SJSA1 (cell line): ENCODE measurements at regions not wholly inside any gene's neighbourhood (a gene's known extent, or its start where the extent isn't known, plus 50 kb on each side); places are given as distances from the start of the nearest gene placed in this dataset.

Experiments used
- DNase-seq, 2 experiments: peaks; one replicate each; pipeline ENCODE4 v3.0.0-alpha.2; 2015 to 2020; ENCODE audit warnings: low spot score in 2 of 2, low read depth in 1 of 2
- H3K27ac ChIP-seq: fragments of 250-450 bp; sonication (Bioruptor Pico); 2 replicates; pipeline ENCODE4 v1.5.1; 2020; ENCODE audit warnings: mild to moderate bottlenecking, moderate library complexity
- H3K27me3 ChIP-seq: fragments of 250-450 bp; sonication (Bioruptor Pico); replicated peaks from 2 replicates; pipeline ENCODE4 v1.5.1; 2020; ENCODE audit warnings: mild to moderate bottlenecking, moderate library complexity
- H3K36me3 ChIP-seq: fragments of 250-450 bp; sonication (Bioruptor Pico); 2 replicates; pipeline ENCODE4 v1.5.1; 2020; ENCODE audit warnings: mild to moderate bottlenecking
- H3K4me1 ChIP-seq: fragments of 250-450 bp; sonication (Bioruptor Pico); replicated peaks from 2 replicates; pipeline ENCODE4 v1.6.1; 2021; ENCODE audit warnings: mild to moderate bottlenecking
- H3K4me3 ChIP-seq: fragments of 250-450 bp; sonication (Bioruptor Pico); 2 replicates; pipeline ENCODE4 v1.5.1; 2020; ENCODE audit warnings: mild to moderate bottlenecking
- H3K9me3 ChIP-seq: fragments of 250-450 bp; sonication (Bioruptor Pico); replicated peaks from 2 replicates; pipeline ENCODE4 v1.5.1; 2020; ENCODE audit warnings: mild to moderate bottlenecking

DNA sequence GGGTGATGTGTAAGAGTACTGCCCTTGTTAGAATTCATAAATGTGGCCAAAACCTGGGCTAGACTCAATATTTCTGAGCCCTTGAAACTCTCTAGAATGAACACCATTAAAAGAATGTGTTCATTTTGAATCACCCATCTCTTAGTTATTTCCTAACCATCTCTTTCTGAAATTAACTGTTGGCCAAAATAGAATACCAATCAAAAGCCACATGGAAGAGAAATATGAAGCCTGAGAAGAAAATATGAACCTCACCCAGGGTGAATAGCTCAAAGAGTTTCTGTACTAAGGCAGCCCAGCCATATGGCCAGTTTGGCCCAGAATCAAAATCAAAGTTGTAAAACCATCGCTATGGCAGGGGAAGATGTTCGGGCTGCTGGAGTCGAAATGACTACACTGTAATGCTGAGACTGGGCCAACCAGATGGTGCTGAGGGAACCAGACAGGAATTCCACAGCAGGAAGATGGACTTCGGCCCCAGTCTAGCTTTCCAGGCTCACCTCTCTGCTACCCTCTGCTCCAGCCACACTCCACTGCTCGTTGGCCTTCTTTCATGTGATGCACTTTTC lies 154.3 kb upstream of the ZFHX3 start:
- Histone ChIP-seq H3K27ac (no peak overlapping the region), H3K27me3 (no peaks in the 10 kb centered on the region), H3K9me3 (no peaks in the 10 kb centered on the region; the same call in 1 of the 2 replicates), H3K36me3 (no peaks in the 10 kb centered on the region), H3K4me1 (no peaks in the 10 kb centered on the region), H3K4me3 (no peak overlapping the region)
- DNase-seq: no peak

DNA sequence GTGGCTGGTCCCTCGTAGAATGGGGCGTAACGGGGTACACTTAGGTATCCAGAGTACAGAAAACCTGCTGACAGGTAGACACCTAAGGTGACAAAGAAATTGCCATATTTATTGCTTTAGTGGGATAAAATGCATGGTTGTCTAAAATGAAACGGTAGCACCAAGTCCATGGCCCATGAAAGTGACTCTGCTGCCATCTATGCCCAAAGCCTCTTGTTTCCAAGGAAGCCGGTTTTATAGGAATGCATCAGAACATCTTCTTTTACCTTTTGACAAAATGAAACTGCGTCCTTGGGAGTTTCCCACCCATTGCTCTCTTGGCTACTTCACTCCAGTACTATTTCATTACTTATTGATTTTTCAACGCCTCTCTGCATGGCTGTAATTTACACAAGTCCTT lies 151.3 kb upstream of the ZFHX3 start:
- no peaks in the 10 kb centered on the region for H3K27me3 ChIP-seq
- no peaks in the 10 kb centered on the region for H3K4me1 ChIP-seq
- no peak for DNase-seq
- H3K27ac ChIP-seq: no peak overlapping the region
- H3K36me3 ChIP-seq: no peaks in the 10 kb centered on the region
- no peak overlapping the region for H3K4me3 ChIP-seq
- no peaks in the 10 kb centered on the region; the same call in 1 of the 2 replicates for H3K9me3 ChIP-seq

DNA sequence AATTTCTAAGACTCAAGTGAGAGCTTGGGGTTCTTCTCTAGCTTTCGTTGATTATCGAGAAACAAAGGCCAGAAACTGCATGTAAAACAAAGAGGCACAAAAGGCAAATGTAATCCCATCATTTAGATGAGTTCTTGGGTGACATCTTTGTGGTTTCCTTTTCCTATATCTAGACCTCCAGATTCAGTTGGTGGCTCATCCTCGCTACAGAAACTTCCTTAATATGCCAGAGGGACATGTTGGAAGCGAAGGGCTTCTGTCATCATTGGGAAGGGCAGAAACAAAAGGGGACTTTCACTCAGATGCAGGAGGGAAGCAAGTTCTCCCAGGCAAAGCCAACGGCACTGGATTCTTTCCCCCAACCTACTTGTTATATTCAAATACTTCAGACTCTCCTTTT lies 150.6 kb upstream of the ZFHX3 start:
- Histone ChIP-seq H3K27me3 (no peaks in the 10 kb centered on the region), H3K4me3 (no peak overlapping the region), H3K4me1 (no peaks in the 10 kb centered on the region), H3K9me3 (no peaks in the 10 kb centered on the region; the same call in 1 of the 2 replicates), H3K27ac (no peak overlapping the region), H3K36me3 (no peaks in the 10 kb centered on the region)
- no peak for DNase-seq

DNA sequence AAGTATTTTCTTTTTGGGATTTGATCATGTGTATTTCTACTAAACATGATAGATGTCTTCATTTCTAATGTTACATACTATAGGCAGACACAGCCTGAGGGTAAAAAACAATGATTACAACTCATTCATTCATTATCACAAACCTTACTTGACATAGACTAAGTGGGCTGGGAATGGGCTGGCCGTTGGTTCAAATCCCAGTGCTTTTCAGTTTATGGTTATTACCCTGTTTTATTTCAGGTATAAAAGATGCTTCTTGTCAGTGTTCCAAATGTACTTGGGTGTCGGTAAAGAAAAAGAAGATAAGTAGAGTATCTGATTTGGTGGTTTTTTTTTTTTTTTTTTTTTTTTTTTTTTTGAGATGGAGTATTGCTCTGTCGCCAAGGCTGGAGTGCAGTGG lies 149.7 kb upstream of the ZFHX3 start:
- H3K36me3 ChIP-seq: no peaks in the 10 kb centered on the region
- no peak overlapping the region for H3K27ac ChIP-seq
- DNase-seq: no peak
- H3K4me3 ChIP-seq: no peak overlapping the region
- no peaks in the 10 kb centered on the region for H3K27me3 ChIP-seq
- no peaks in the 10 kb centered on the region; the same call in 1 of the 2 replicates for H3K9me3 ChIP-seq
- no peaks in the 10 kb centered on the region for H3K4me1 ChIP-seq

DNA sequence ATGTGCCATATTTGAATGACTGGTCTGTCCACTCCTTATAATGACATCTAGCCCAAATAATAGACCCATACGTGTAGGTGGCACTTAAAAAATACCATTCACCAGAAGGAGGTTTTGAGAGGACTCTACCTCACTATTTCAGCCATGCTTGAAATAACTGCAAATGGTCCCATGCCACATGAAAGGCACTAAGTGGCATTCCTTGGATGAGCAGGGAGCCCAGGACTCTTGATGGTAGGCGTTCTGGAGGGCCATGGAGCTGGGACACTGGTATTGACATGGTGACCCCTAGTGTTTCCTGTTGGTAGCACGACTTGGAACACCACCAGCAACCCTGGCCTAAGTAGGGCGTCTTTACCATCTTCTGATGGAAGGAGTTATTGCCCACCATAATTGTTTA lies 148.7 kb upstream of the ZFHX3 start:
- H3K4me1 ChIP-seq: no peaks in the 10 kb centered on the region
- H3K27me3 ChIP-seq: no peaks in the 10 kb centered on the region
- H3K9me3 ChIP-seq: no peaks in the 10 kb centered on the region; the same call in 1 of the 2 replicates
- H3K36me3 ChIP-seq: no peaks in the 10 kb centered on the region
- H3K27ac ChIP-seq: no peak overlapping the region
- no peak overlapping the region for H3K4me3 ChIP-seq
- DNase-seq: peak; percentile 42 to 66

DNA sequence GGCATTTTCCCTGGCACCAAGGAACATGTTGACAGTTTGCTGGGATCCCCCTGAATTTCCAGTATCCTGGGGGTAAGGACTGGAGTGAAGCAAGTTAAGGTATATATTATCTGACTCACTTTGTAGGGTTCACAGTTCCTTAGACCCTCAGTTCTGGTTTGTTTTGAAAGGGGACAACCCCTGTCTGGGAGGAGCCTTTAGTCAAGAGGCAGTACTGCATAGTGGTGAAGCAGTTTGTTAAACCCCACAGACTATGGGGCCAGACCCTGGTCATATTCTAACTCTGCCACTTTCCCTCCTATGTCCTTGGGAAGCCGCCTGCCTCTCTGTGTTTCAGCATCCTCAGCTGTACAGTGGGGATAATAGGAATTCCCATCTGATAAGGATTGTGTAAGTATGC lies 145.5 kb upstream of the ZFHX3 start:
- H3K9me3 ChIP-seq: no peaks in the 10 kb centered on the region
- H3K4me1 ChIP-seq: no peaks in the 10 kb centered on the region
- no peak overlapping the region for H3K4me3 ChIP-seq
- DNase-seq: no peak
- H3K36me3 ChIP-seq: no peaks in the 10 kb centered on the region
- no peaks in the 10 kb centered on the region for H3K27me3 ChIP-seq
- no peak overlapping the region for H3K27ac ChIP-seq

DNA sequence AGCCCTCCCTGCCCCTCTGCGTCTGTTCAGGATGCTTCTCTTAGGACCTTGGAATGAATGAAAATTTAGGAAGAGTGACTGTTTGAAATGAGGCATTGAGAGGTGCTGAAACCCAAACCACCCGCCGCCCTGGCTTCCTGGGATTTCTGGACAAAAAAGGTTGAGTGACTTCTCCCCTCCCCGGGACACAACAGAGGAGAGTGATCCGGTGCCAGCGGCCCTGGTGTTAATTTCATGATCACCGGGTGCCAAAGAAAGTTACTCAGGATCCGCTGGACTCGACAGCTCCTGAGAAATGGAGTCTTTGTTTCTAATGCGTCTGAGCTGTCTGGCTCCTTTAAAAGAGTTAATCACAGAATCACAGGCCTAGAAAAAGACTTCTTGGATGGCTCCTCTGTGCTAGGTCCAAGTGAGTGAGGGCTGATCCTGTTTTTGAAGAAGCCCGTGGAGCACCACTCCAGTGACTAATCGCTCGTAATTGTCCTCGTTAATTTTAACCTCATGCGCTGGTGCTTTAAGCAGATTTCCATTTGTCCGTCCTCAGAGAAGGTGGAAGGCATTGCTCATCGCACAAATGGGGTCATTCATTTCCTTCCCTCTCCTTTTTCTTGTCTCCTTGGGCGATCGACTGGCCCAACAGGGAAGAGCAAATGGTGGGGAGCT lies 144.4 kb upstream of the ZFHX3 start:
- Histone ChIP-seq H3K4me3 (no peak overlapping the region), H3K36me3 (no peaks in the 10 kb centered on the region), H3K27me3 (no peaks in the 10 kb centered on the region), H3K4me1 (no peaks in the 10 kb centered on the region), H3K9me3 (no peaks in the 10 kb centered on the region), H3K27ac (no peak overlapping the region)
- no peak for DNase-seq

DNA sequence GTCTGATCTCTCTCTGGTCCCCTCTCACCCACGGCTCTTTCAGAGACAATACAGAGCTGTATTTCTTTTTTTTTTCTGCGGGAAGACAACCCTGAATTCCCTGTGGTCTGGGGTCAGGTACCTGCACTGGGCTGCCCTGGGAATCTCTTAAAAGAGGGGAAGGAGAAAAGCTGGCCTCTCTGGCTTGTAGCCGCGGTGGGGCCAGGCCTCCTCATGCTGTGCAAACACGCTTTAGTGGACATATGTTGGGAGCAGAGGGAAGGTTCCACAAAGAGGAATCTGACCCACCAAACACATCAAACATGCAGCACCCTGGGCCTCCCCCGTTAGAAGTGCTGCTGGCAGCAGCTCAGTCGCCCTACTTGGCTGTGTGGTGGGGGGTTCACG lies 143.7 kb upstream of the ZFHX3 start:
- H3K27me3 ChIP-seq: no peaks in the 10 kb centered on the region
- H3K36me3 ChIP-seq: no peaks in the 10 kb centered on the region
- no peaks in the 10 kb centered on the region for H3K9me3 ChIP-seq
- DNase-seq: no peak
- no peaks in the 10 kb centered on the region for H3K4me1 ChIP-seq
- no peak overlapping the region for H3K4me3 ChIP-seq
- no peak overlapping the region for H3K27ac ChIP-seq

DNA sequence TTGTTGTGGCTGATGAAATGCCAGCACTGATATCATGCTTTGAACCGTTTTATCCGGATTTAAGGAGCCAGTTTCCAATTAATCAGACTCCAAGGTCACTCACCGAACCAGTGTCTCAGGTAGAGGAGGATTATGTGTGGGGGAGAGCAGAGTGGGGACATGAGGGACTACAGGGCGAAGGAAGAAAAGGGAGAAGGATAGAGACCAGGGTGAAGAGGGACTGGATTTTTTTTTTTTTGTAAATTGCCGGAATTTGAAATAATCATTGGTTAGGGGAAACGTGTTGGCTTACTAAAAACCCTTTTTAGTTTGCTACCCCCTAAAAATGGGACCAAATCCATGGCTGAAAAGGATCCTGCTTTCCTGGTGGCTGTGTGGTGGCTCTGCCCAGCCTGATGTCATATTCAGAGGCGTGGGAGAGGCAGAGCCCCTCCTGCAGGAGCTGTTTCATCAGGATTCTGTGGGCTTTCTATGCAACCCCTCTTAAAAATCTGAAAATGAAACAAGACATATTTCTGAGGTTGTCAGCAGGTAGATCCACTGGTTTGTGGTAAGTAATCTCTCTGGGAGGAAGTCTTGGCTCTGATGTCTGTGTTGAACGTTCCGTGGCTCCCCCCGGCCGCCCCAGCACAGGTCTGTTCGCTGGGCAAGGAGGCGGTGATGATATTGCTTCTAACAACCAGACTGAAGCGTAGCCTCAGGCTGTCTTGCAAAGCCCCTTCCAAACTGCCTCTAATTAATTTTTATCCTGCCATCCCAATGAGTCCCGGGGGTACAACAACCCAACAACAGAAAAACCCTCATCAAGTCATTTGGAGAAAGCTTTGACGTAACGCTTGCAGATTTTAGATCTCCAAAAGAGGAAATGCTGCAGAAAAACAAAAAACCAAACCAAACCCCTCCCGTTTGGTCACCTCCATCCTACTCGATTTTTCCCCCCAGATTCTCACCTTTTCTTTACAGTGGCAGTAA lies 143.0 kb upstream of the ZFHX3 start:
- H3K27me3 ChIP-seq: no peaks in the 10 kb centered on the region
- no peaks in the 10 kb centered on the region for H3K9me3 ChIP-seq
- no peaks in the 10 kb centered on the region for H3K4me1 ChIP-seq
- no peak overlapping the region for H3K4me3 ChIP-seq
- no peak overlapping the region for H3K27ac ChIP-seq
- no peak for DNase-seq
- H3K36me3 ChIP-seq: no peaks in the 10 kb centered on the region

DNA sequence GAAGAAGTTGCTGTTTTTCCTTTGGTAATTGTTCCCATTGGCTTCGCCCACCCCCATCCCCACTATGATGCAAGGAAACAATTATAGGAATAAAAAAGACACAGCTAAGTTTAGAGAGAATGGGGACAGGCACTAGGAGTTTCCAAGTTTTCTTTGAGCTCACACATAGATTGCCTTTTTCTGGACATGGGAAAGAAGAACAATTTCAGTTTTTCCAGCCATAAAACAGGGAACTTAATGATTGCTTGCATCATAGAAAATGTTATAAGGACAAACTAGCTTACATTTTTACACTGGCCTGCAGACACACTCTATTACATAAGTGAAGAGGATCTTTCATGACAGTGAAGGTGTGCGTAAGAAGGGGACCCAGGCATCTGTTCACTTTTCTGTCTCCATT lies 142.3 kb upstream of the ZFHX3 start:
- Histone ChIP-seq H3K4me3 (no peak overlapping the region), H3K27ac (no peak overlapping the region), H3K9me3 (no peaks in the 10 kb centered on the region), H3K36me3 (no peaks in the 10 kb centered on the region), H3K4me1 (no peaks in the 10 kb centered on the region), H3K27me3 (no peaks in the 10 kb centered on the region)
- no peak for DNase-seq

DNA sequence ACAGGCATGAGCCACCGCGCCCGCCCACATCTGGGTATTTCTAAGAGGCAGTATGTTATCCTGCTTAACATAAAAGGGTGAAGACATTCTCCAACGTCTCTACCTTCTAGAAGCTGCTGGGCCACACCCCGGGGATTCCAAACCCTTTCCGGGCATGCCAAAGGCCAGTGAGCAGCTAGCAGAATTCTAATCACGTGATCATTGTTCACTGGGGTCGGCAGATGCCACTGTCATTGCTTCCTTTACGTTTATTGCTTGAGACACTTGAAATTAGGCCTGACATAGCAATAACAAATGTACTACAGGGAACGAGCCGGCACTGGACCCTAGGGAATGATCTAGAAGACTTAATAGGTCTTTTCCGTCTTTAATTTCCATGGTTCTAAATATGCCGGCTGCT lies 141.2 kb upstream of the ZFHX3 start:
- H3K4me1 ChIP-seq: no peaks in the 10 kb centered on the region
- no peaks in the 10 kb centered on the region for H3K9me3 ChIP-seq
- H3K36me3 ChIP-seq: no peaks in the 10 kb centered on the region
- H3K27ac ChIP-seq: no peak overlapping the region
- H3K27me3 ChIP-seq: no peaks in the 10 kb centered on the region
- no peak for DNase-seq
- H3K4me3 ChIP-seq: no peak overlapping the region

DNA sequence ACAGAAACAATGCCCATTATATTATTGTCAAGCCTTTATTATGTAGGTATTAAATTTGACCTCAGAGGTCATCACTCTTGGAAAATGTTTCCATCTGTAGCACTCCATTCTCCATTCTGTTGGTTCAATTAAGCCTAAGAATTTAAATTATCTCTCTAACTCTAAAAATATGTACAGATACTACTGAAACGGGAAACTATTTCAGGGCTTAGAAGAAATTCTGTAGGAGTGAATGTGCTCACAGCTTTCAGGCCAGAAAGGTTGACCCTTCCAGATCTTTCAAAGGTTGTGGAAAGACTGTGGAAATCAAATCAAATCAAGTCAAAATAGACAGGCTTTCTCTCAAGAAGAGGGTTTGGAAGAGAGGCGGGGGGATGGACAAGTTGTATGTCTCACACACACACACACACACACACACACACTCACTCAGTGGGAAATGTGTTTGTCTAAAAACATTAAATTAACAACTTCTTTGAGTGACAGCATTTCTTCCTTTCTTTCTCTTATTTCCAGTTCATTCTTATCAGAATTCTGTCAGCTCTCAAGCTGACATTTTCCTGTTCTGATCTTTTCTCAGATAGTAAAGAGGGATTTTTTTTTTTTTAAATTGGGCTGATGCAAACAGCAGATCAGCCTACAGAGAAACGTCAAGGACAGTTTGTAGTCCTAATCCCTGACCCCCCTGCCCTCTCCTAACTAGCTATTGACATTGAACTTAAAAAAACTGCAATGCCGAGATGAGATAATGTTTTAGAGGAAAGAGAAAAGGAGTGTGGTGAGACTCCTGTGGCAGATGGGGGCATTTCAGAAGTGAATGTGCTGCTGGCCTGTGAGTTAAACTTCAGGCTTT lies 139.0 kb upstream of the ZFHX3 start:
- no peak overlapping the region for H3K4me3 ChIP-seq
- H3K27me3 ChIP-seq: no peaks in the 10 kb centered on the region
- H3K4me1 ChIP-seq: no peaks in the 10 kb centered on the region
- H3K9me3 ChIP-seq: no peaks in the 10 kb centered on the region
- DNase-seq: no peak
- H3K27ac ChIP-seq: no peak overlapping the region
- no peaks in the 10 kb centered on the region for H3K36me3 ChIP-seq

DNA sequence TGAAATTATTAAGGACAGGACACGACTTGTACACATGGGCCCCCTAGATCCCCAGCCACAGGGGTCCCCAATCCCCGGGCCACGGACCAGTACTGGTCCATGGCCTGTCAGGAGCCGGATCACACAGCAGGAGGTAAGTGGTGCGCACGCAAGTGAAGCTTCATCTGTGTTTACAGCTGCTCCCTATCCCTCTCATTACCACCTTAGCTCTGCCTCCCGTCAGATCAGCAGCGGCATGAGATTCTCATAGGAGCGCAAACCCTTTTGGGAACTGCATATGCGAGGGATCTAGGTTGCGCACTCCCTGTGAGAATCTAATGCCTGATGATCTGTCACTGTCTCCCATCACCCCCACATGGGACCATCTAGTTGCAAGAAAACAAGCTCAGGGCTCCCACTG lies 137.8 kb upstream of the ZFHX3 start:
- Histone ChIP-seq H3K27me3 (no peaks in the 10 kb centered on the region), H3K36me3 (no peaks in the 10 kb centered on the region), H3K4me1 (no peaks in the 10 kb centered on the region), H3K9me3 (no peaks in the 10 kb centered on the region), H3K27ac (no peak overlapping the region), H3K4me3 (no peak overlapping the region)
- no peak for DNase-seq
